GM12873 (cell line): ENCODE measurements at regions not wholly inside any gene's neighbourhood (a gene's known extent, or its start where the extent isn't known, plus 50 kb on each side); places are given as distances from the start of the nearest gene placed in this dataset.

ENCODE experiments used
- TF ChIP-seq, protein P1 (sequence below): IDR thresholded peaks from 2 replicates; pipeline ENCODE4 v1.5.1; 2012; ENCODE audit warnings: low read depth, mild to moderate bottlenecking, moderate library complexity, low read length, control low read depth; ENCODE audit not compliant: insufficient read depth; ENCODE audit errors: missing control alignments

GRCh38 chr2:153072813-153073212 is 354.4 kb downstream of the ARL6IP6 start:
- TF ChIP-seq, protein P1, sequence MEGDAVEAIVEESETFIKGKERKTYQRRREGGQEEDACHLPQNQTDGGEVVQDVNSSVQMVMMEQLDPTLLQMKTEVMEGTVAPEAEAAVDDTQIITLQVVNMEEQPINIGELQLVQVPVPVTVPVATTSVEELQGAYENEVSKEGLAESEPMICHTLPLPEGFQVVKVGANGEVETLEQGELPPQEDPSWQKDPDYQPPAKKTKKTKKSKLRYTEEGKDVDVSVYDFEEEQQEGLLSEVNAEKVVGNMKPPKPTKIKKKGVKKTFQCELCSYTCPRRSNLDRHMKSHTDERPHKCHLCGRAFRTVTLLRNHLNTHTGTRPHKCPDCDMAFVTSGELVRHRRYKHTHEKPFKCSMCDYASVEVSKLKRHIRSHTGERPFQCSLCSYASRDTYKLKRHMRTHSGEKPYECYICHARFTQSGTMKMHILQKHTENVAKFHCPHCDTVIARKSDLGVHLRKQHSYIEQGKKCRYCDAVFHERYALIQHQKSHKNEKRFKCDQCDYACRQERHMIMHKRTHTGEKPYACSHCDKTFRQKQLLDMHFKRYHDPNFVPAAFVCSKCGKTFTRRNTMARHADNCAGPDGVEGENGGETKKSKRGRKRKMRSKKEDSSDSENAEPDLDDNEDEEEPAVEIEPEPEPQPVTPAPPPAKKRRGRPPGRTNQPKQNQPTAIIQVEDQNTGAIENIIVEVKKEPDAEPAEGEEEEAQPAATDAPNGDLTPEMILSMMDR = no peak

GRCh38 chr2:153072077-153072476 is 353.7 kb downstream of the ARL6IP6 start:
- TF ChIP-seq, protein P1 = no peak

DNA sequence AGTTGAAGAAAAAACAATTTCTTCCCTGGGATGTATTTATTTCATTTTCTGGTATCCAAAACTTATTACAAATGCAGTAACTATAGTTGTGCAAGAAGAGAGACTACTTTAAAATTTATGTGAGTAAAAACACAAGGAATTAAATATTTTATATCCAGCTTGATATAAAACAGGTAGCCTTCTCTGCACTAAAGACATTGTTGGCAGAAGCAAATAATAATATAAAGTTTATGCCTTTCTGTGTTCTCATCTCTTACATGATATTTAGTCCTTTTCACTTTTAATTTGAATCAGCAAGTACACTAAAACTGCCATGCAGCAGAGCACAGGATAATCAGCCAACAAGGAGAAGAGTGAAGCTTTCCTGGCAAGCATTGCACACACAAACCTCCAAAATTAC is 352.7 kb downstream of the ARL6IP6 start:
- TF ChIP-seq, protein P1 = no peak

DNA sequence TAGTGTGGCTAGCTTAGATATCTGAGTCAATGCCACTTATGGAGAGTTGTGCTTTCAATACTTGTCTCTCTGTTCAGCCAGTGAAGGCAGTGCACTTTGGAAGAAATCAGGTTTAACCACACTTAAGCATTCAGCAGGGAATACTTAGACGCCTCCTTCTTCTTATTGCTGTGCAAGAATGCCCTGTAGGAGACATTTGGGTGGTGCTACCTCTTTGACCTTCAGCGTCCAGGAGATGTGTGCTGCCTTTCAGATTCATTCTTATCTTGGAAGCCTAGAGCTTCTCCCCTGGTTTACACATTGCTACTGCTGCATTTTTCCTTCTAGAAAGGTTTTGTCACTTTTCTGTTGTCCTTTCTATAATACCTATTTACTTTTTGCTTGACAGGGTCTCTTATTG is 350.5 kb downstream of the ARL6IP6 start:
- TF ChIP-seq, protein P1 = no peak

- TF ChIP-seq, protein P1 = no peak
Observed at GRCh38 chr2:153068052-153068451, 349.6 kb downstream of the ARL6IP6 start.

- TF ChIP-seq, protein P1 = no peak
Observed at GRCh38 chr2:153059338-153060052, 341.1 kb downstream of the ARL6IP6 start.

DNA sequence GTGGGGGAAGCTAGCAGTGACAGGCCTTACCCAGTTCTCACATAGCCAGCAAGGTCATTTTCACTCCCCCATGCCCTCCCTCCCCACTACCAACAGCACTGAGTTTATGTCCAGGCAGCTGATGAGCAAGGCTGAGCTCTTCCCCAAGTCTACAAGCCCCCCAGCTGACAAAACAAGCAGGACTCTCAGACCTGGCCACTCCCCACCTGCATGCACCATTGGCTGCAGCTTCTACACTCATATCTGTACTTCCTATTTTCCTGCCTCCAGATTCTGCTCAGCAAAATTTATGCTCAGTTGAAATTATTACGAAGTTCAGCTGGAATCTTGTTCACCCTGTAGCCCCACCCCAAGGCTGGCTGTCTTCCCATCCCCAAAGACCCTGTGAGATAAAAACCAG is 339.3 kb downstream of the ARL6IP6 start:
- TF ChIP-seq, protein P1 = no peak
